ENCODE measurements at regions not wholly inside any gene's neighbourhood (a gene's known extent, or its start where the extent isn't known, plus 50 kb on each side); places are given as distances from the start of the nearest gene placed in this dataset.

DNA sequence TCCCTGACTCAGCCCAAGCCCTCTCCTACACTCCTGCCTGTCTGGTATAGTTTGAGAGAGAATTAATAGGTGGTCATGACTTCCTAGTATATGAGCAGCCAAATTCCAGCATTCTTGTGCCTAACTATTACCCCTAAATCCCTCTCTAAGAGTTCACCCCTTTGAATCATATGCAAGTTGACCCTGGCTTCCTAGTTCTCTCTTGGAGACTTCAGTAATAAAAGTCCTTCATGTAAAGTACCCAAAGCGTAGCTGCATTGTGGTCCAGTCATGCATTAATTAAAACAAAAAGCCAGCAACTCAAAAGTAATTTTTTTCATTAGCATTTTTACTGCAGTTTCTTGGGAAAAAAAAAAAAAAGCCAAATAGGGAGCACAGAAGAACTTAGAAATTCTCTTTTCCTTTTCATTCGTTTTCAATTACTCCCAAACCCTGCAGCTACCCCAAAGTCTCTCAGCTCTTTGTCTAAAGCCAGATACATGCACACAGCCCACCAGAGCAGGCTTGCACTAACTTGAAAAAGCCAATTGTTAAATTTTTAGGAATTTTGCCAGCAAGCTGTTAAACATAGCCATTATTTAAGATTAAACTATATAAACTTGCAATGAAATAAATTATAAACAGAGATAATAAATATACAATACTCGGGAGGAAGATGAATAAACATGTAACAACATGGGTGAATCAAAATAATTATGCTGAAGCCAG is 50.1 kb upstream of the STT3B start:
- DNase-seq: no peak

All from activated naive CD4-positive, alpha-beta T cell treated with anti-CD3 and anti-CD28 coated beads, Interleukin-2, amount 50 U/mL, for 16 hours (primary cell).